A549 (cell line): ENCODE measurements at regions not wholly inside any gene's neighbourhood (a gene's known extent, or its start where the extent isn't known, plus 50 kb on each side); places are given as distances from the start of the nearest gene placed in this dataset.

Experiments
- ATAC-seq, 2 experiments: fragments of 200-7000 bp in 1 of 2; fragments of >200 bp in 1 of 2; cut with Nextera tagmentation in 1 of 2; cut with Tn5 transposase in 1 of 2; 3 replicates each; pipeline versions ENCODE4 v1.8.0 to v1.9.1; 2018 to 2020; ENCODE audit warnings: mild to moderate bottlenecking in 1 of 2, moderate library complexity in 1 of 2
- CTCF ChIA-PET: fragments of 300-600 bp; sonication (Branson Sonifier 250); formaldehyde crosslinking; extraction: SDS; loops from one replicate; lab custom pipeline; 2021; ENCODE audit warnings: antibody characterized with exemption, inconsistent platforms; lab: Yijun Ruan, JAX
- POLR2A ChIA-PET: fragments of 350-600 bp; formaldehyde crosslinking; extraction: SDS; loops from one replicate; lab custom pipeline; 2021; ENCODE audit warnings: antibody characterized with exemption, inconsistent platforms; lab: Yijun Ruan, JAX
- DNase-seq, 2 experiments: peaks; one replicate each; pipeline versions ENCODE4 v3.0.0 to v3.0.0-alpha.2; 2011 to 2016; ENCODE audit warnings: low read depth in 1 of 2, low spot score in 1 of 2
- FAIRE-seq: peaks from 2 replicates; lab custom pipeline; 2011; peaks lifted over from hg19 to GRCh38; lab: Jason Lieb, UNC
- H3K27ac ChIP-seq, 2 experiments: fragments of >200 bp; sonication (Bioruptor Twin); formaldehyde crosslinking; 3 replicates each; pipeline ENCODE4 v1.5.1; 2016 to 2017
- H3K4me1 ChIP-seq: fragments of >200 bp; sonication (Bioruptor Twin); formaldehyde crosslinking; 3 replicates; pipeline ENCODE4 v1.6.1; 2016
- H3K4me2 ChIP-seq: fragments of >200 bp; sonication (Bioruptor Twin); formaldehyde crosslinking; 3 replicates; pipeline ENCODE4 v1.6.1; 2016
- H3K4me3 ChIP-seq: fragments of >200 bp; sonication (Bioruptor Twin); formaldehyde crosslinking; 3 replicates; pipeline ENCODE4 v1.5.1; 2016
- H3K9me3 ChIP-seq: fragments of >200 bp; sonication (Bioruptor Twin); formaldehyde crosslinking; 3 replicates; pipeline ENCODE4 v1.6.1; 2016
- BCL3 ChIP-seq: fragments of >200 bp; sonication (Bioruptor Twin); formaldehyde crosslinking; IDR thresholded peaks from 3 replicates; pipeline ENCODE4 v1.6.1; 2016
- CBX8 ChIP-seq: fragments of 200-600 bp; sonication (generic); IDR thresholded peaks from 2 replicates; pipeline ENCODE4 v1.6.1; 2016
- CHD4 ChIP-seq: fragments of 200-600 bp; sonication (generic); IDR thresholded peaks from 2 replicates; pipeline ENCODE4 v1.6.1; 2016; ENCODE audit warnings: antibody characterized with exemption, mild to moderate bottlenecking, borderline replicate concordance
- EHF ChIP-seq: fragments of 250-450 bp; sonication (Bioruptor Pico); IDR thresholded peaks from 2 replicates; pipeline ENCODE4 v1.5.0; 2020; ENCODE audit warnings: mild to moderate bottlenecking
- ELK1 ChIP-seq: fragments of 150-350 bp; IDR thresholded peaks from 2 replicates; pipeline ENCODE4 v1.6.1; 2014; ENCODE audit warnings: low read depth, mild to moderate bottlenecking, low read length
- EP300 ChIP-seq, 2 experiments: fragments of >200 bp; sonication (Bioruptor Twin); formaldehyde crosslinking; IDR thresholded peaks; 2 replicates in 1 of 2; 3 replicates in 1 of 2; pipeline ENCODE4 v1.6.1; 2016 to 2017
- FOSL2 ChIP-seq, 2 experiments: fragments of 450-650 bp in 1 of 2; fragments of >200 bp in 1 of 2; sonication (Bioruptor Twin) in 1 of 2; formaldehyde crosslinking; IDR thresholded peaks; 2 replicates each; pipeline versions ENCODE4 v1.5.0 to v1.6.1; 2016 to 2020; ENCODE audit warnings: mild to moderate bottlenecking in 1 of 2, moderate library complexity in 1 of 2
- GATA3 ChIP-seq: IDR thresholded peaks from 2 replicates; pipeline ENCODE4 v1.6.1; 2012; ENCODE audit warnings: borderline replicate concordance
- HDAC2 ChIP-seq: fragments of 200-600 bp; sonication (generic); IDR thresholded peaks from 2 replicates; pipeline ENCODE4 v1.6.1; 2016
- HMGXB4 ChIP-seq: fragments of 250-450 bp; sonication (Bioruptor Pico); IDR thresholded peaks from 2 replicates; pipeline ENCODE4 v1.5.0; 2021; ENCODE audit warnings: mild to moderate bottlenecking, moderate library complexity, borderline replicate concordance
- HOXA7 ChIP-seq: fragments of 250-450 bp; sonication (Bioruptor Pico); IDR thresholded peaks from 2 replicates; pipeline ENCODE4 v1.5.0; 2020; ENCODE audit warnings: mild to moderate bottlenecking, moderate library complexity
- HOXB13 ChIP-seq: fragments of 250-450 bp; sonication (Bioruptor Pico); IDR thresholded peaks from 2 replicates; pipeline ENCODE4 v1.5.0; 2020; ENCODE audit warnings: low read depth, mild to moderate bottlenecking, moderate library complexity
- JUNB ChIP-seq: fragments of >200 bp; sonication (Bioruptor Twin); formaldehyde crosslinking; IDR thresholded peaks from 2 replicates; pipeline ENCODE4 v1.6.1; 2016
- KDM1A ChIP-seq: fragments of 200-600 bp; sonication (generic); IDR thresholded peaks from 2 replicates; pipeline ENCODE4 v1.6.1; 2016; ENCODE audit warnings: low read depth, mild to moderate bottlenecking
- KDM5A ChIP-seq: fragments of 200-600 bp; sonication (generic); IDR thresholded peaks from 2 replicates; pipeline ENCODE4 v1.6.1; 2016; ENCODE audit warnings: antibody characterized with exemption, mild to moderate bottlenecking
- MAZ ChIP-seq: fragments of 150-350 bp; IDR thresholded peaks from 2 replicates; pipeline ENCODE4 v1.6.1; 2014; ENCODE audit warnings: antibody characterized with exemption, low read depth, low read length, borderline replicate concordance
- POLR2AphosphoS2 ChIP-seq: conservative IDR thresholded peaks from 2 replicates; pipeline ENCODE4 v1.6.1; 2012; ENCODE audit warnings: low read length, improper control_type of control experiment, inconsistent platforms
- RAD21 ChIP-seq, 2 experiments: fragments of >200 bp in 1 of 2; sonication (Bioruptor Twin) in 1 of 2; formaldehyde crosslinking in 1 of 2; IDR thresholded peaks in 1 of 2; conservative IDR thresholded peaks in 1 of 2; 2 replicates in 1 of 2; 3 replicates in 1 of 2; pipeline ENCODE4 v1.6.1; 2012 to 2018; ENCODE audit warnings: inconsistent platforms in 1 of 2
- RARB ChIP-seq: fragments of 250-450 bp; sonication (Bioruptor Pico); IDR thresholded peaks from 2 replicates; pipeline ENCODE4 v1.8.0; 2021; ENCODE audit warnings: mild to moderate bottlenecking, moderate library complexity
- SMC3 ChIP-seq: fragments of >200 bp; sonication (Bioruptor Twin); formaldehyde crosslinking; IDR thresholded peaks from 3 replicates; pipeline ENCODE4 v1.6.1; 2018; ENCODE audit warnings: inconsistent platforms
- USF2 ChIP-seq: fragments of 450-650 bp; IDR thresholded peaks from 2 replicates; pipeline ENCODE4 v1.6.1; 2014; ENCODE audit warnings: antibody characterized with exemption
- ZC3H11A ChIP-seq: fragments of 450-650 bp; IDR thresholded peaks from 2 replicates; pipeline ENCODE4 v1.6.1; 2014; ENCODE audit warnings: antibody characterized with exemption, mild to moderate bottlenecking
- WGBS: methylation state at CpG from one replicate; pipeline ENCODE4 v1.1.6; 2017; ENCODE audit errors: missing lambda C conversion rate; 5-methylcytosine and 5-hydroxymethylcytosine counted together

GRCh38 chr13:65856431-65856830 is 1373.7 kb downstream of the PCDH9 start:
- ATAC-seq, result no peak
- H3K27ac ChIP-seq, result no peak overlapping the region
- TF ChIP-seq JUNB (no peak), HOXA7 (CRISPR knock-in tag) (no peak), HDAC2 (no peak), SMC3 (no peak), CBX8 (no peak), GATA3 (no peak), ZC3H11A (no peak), HMGXB4 (no peak), ELK1 (no peak), EHF (no peak), BCL3 (no peak), RARB (no peak), FOSL2 (IDR thresholded peaks at IDR 0.05) (no peak), FOSL2 (CRISPR knock-in tag; IDR thresholded peaks at IDR 0.05) (no peak)
- TF ChIP-seq, all 56 proteins: peak for 0
- POLR2A ChIA-PET, result no interaction called here
- CTCF ChIA-PET, result no interaction called here
- 21% methylated on average over 2 of the region's 2 CpGs for WGBS
- FAIRE-seq (no peak), DNase-seq (no peak)
- Histone ChIP-seq H3K4me2 (no peak overlapping the region), H3K9me3 (no peaks in the 10 kb centered on the region), H3K4me1 (no peaks in the 10 kb centered on the region), H3K4me3 (no peak overlapping the region)

- no peaks in the 10 kb centered on the region for H3K4me1 ChIP-seq
- H3K4me3 ChIP-seq, result no peak overlapping the region
- POLR2A ChIA-PET, result no interaction called here
- CTCF ChIA-PET, result no interaction called here
- H3K4me2 ChIP-seq, result no peak overlapping the region
- WGBS, result 65% methylated on average over 7 of the region's 7 CpGs
- H3K9me3 ChIP-seq, result no peaks in the 10 kb centered on the region
- ATAC-seq, result no peak
- TF ChIP-seq USF2, result no peak
- no peak for TF ChIP-seq CHD4
- no peak for TF ChIP-seq EP300 (IDR thresholded peaks at IDR 0.05)
- no peak for TF ChIP-seq KDM1A
- no peak for TF ChIP-seq HOXA7 (CRISPR knock-in tag)
- no peak for TF ChIP-seq HOXB13 (CRISPR knock-in tag)
- no peak for TF ChIP-seq HMGXB4
- no peak for TF ChIP-seq POLR2AphosphoS2
- TF ChIP-seq RAD21 (conservative IDR thresholded peaks at IDR 0.05 in 1 of 2, IDR thresholded peaks at IDR 0.05 in 1 of 2), result no peak
- no peak for TF ChIP-seq KDM5A
- TF ChIP-seq MAZ, result no peak
- no peak overlapping the region for H3K27ac ChIP-seq
- no peak for DNase-seq
- FAIRE-seq, result no peak
These were observed 1374.8 kb downstream of the PCDH9 start for GRCh38 chr13:65855242-65855805.
